Keratinocyte (primary cell): ENCODE measurements at regions not wholly inside any gene's neighbourhood (a gene's known extent, or its start where the extent isn't known, plus 50 kb on each side); places are given as distances from the start of the nearest gene placed in this dataset.
"Not testable (repeated sequence)": the region's sequence is repeated elsewhere in the genome, so short reads cannot be mapped to it uniquely, and the experiment has no call there.

Experiments
- CTCF ChIP-seq, 3 experiments: IDR thresholded peaks in 1 of 3; conservative IDR thresholded peaks in 1 of 3; optimal IDR thresholded peaks in 1 of 3; 2 replicates in 2 of 3; 3 replicates in 1 of 3; pipeline versions ENCODE3 to v1.5.1; 2011; ENCODE audit warnings: low read length in 3 of 3, mild to moderate bottlenecking in 3 of 3, moderate library complexity in 2 of 3, control low read depth in 1 of 3, inconsistent platforms in 1 of 3; ENCODE audit not compliant: insufficient read depth in 2 of 3; ENCODE audit errors: extremely low read depth in 1 of 3
- EZH2 ChIP-seq: IDR thresholded peaks from one replicate; pipeline ENCODE4 v1.6.1; 2012; ENCODE audit warnings: inconsistent platforms, mild to moderate bottlenecking, low read length, moderate library complexity

GRCh38 chr2:109693292-109693691, 79.1 kb downstream of the SOWAHC start:
- not testable (repeated sequence) for TF ChIP-seq EZH2; CTCF (optimal IDR thresholded peaks at IDR 0.05 in 1 of 3, IDR thresholded peaks at IDR 0.05 in 1 of 3, conservative IDR thresholded peaks at IDR 0.05 in 1 of 3; ENCODE audit: extremely low read depth in 1 of 3, insufficient read depth in 2 of 3, low read length in 3 of 3)
